ENCODE measurements at regions not wholly inside any gene's neighbourhood (a gene's known extent, or its start where the extent isn't known, plus 50 kb on each side); places are given as distances from the start of the nearest gene placed in this dataset.

GRCh38 chr2:12033494-12033893 is 287.1 kb downstream of the LPIN1 start:
- ATAC-seq (ENCODE audit: insufficient read depth, low read depth) (no peak), DNase-seq (no peak)
- Histone ChIP-seq H3K79me2 (ENCODE audit: insufficient read depth, low read length) (no peaks in the 10 kb centered on the region), H3K9ac (ENCODE audit: low read depth, low read length) (no peak overlapping the region), H2AFZ (ENCODE audit: low read depth, low read length) (no peak overlapping the region), H3K9me3 (ENCODE audit: insufficient read depth, low read length, severe bottlenecking) (no peaks in the 10 kb centered on the region), H3K27ac (ENCODE audit: low read length) (no peak overlapping the region), H3K4me2 (ENCODE audit: insufficient read depth, low read length) (no peak overlapping the region), H4K20me1 (ENCODE audit: insufficient read depth, low read length) (no peaks in the 10 kb centered on the region), H3K27me3 (ENCODE audit: insufficient read depth, low read length, poor library complexity) (no peaks in the 10 kb centered on the region), H3K4me3 (ENCODE audit: low read depth in 1 of 2, low read length in 2 of 2) (no peak overlapping the region), H3K4me1 (ENCODE audit: insufficient read depth, low read length) (no peaks in the 10 kb centered on the region), H3K36me3 (ENCODE audit: insufficient read depth, low read length) (no peaks in the 10 kb centered on the region)
- TF ChIP-seq CTCF (IDR thresholded peaks at IDR 0.05; ENCODE audit: borderline replicate concordance, extremely low read depth, low read length, poor library complexity, severe bottlenecking) = no peak

GRCh38 chr2:12034382-12034781 is 287.9 kb downstream of the LPIN1 start:
- DNase-seq = no peak
- Histone ChIP-seq H4K20me1 (ENCODE audit: insufficient read depth, low read length) (no peaks in the 10 kb centered on the region), H2AFZ (ENCODE audit: low read depth, low read length) (no peak overlapping the region), H3K4me3 (ENCODE audit: low read depth in 1 of 2, low read length in 2 of 2) (no peak overlapping the region), H3K4me2 (ENCODE audit: insufficient read depth, low read length) (no peak overlapping the region), H3K36me3 (ENCODE audit: insufficient read depth, low read length) (no peaks in the 10 kb centered on the region), H3K27me3 (ENCODE audit: insufficient read depth, low read length, poor library complexity) (no peaks in the 10 kb centered on the region), H3K9me3 (ENCODE audit: insufficient read depth, low read length, severe bottlenecking) (no peaks in the 10 kb centered on the region), H3K4me1 (ENCODE audit: insufficient read depth, low read length) (no peaks in the 10 kb centered on the region), H3K27ac (ENCODE audit: low read length) (no peak overlapping the region), H3K79me2 (ENCODE audit: insufficient read depth, low read length) (no peaks in the 10 kb centered on the region), H3K9ac (ENCODE audit: low read depth, low read length) (no peak overlapping the region)
- no peak for ATAC-seq (ENCODE audit: insufficient read depth, low read depth)
- TF ChIP-seq CTCF (IDR thresholded peaks at IDR 0.05; ENCODE audit: borderline replicate concordance, extremely low read depth, low read length, poor library complexity, severe bottlenecking) (no peak), EZH2 (IDR thresholded peaks at IDR 0.05; ENCODE audit: borderline replicate concordance, low read depth, low read length, severe bottlenecking) (no peak)

GRCh38 chr2:12035029-12035720 is 288.7 kb downstream of the LPIN1 start:
- TF ChIP-seq EZH2 (IDR thresholded peaks at IDR 0.05; ENCODE audit: borderline replicate concordance, low read depth, low read length, severe bottlenecking) (no peak), CTCF (IDR thresholded peaks at IDR 0.05; ENCODE audit: borderline replicate concordance, extremely low read depth, low read length, poor library complexity, severe bottlenecking) (no peak)
- Histone ChIP-seq H3K4me2 (ENCODE audit: insufficient read depth, low read length) (no peak overlapping the region), H3K79me2 (ENCODE audit: insufficient read depth, low read length) (no peaks in the 10 kb centered on the region), H3K4me3 (ENCODE audit: low read depth in 1 of 2, low read length in 2 of 2) (no peak overlapping the region), H4K20me1 (ENCODE audit: insufficient read depth, low read length) (no peaks in the 10 kb centered on the region), H3K9me3 (ENCODE audit: insufficient read depth, low read length, severe bottlenecking) (no peaks in the 10 kb centered on the region), H3K27me3 (ENCODE audit: insufficient read depth, low read length, poor library complexity) (no peaks in the 10 kb centered on the region), H3K9ac (ENCODE audit: low read depth, low read length) (no peak overlapping the region), H3K36me3 (ENCODE audit: insufficient read depth, low read length) (no peaks in the 10 kb centered on the region), H3K27ac (ENCODE audit: low read length) (no peak overlapping the region), H2AFZ (ENCODE audit: low read depth, low read length) (no peak overlapping the region), H3K4me1 (ENCODE audit: insufficient read depth, low read length) (no peaks in the 10 kb centered on the region)
- ATAC-seq (ENCODE audit: insufficient read depth, low read depth) (no peak), DNase-seq (no peak)
